HEK293 (cell line): ENCODE measurements at regions not wholly inside any gene's neighbourhood (a gene's known extent, or its start where the extent isn't known, plus 50 kb on each side); places are given as distances from the start of the nearest gene placed in this dataset.

Experiments used
- ELK4 ChIP-seq: IDR thresholded peaks from 2 replicates; pipeline ENCODE4 v1.6.1; 2011; ENCODE audit warnings: mild to moderate bottlenecking, low read depth, low read length, borderline replicate concordance
- GLIS1 ChIP-seq: fragments of 450-650 bp; formaldehyde crosslinking; IDR thresholded peaks from 2 replicates; pipeline ENCODE4 v1.5.1; 2016; ENCODE audit warnings: missing biosample characterization, missing genetic modification characterization
- OVOL3 ChIP-seq: fragments of 450-650 bp; formaldehyde crosslinking; IDR thresholded peaks from 2 replicates; pipeline ENCODE4 v1.5.1; 2016; ENCODE audit warnings: missing biosample characterization, missing genetic modification characterization
- PATZ1 ChIP-seq: fragments of 450-650 bp; formaldehyde crosslinking; IDR thresholded peaks from 2 replicates; pipeline ENCODE4 v1.5.1; 2016; ENCODE audit warnings: missing biosample characterization, missing genetic modification characterization
- PBX3 ChIP-seq: sonication (generic); formaldehyde crosslinking; IDR thresholded peaks from 2 replicates; pipeline ENCODE4 v1.8.1; 2022; ENCODE audit warnings: mild to moderate bottlenecking, moderate library complexity, missing genetic modification reagents
- PRDM6 ChIP-seq: fragments of 450-650 bp; formaldehyde crosslinking; IDR thresholded peaks from 2 replicates; pipeline ENCODE4 v1.5.1; 2017; ENCODE audit warnings: missing biosample characterization, missing genetic modification characterization
- YY1 ChIP-seq: fragments of 450-650 bp; formaldehyde crosslinking; IDR thresholded peaks from 2 replicates; pipeline ENCODE4 v1.5.1; 2018; ENCODE audit warnings: missing biosample characterization, missing genetic modification characterization
- ZNF148 ChIP-seq: fragments of 450-650 bp; formaldehyde crosslinking; IDR thresholded peaks from 2 replicates; pipeline ENCODE4 v1.5.0; 2017; ENCODE audit warnings: missing biosample characterization, missing genetic modification characterization, borderline replicate concordance
- ZNF202 ChIP-seq: fragments of 450-650 bp; formaldehyde crosslinking; IDR thresholded peaks from 2 replicates; pipeline ENCODE4 v1.5.1; 2016; ENCODE audit warnings: missing biosample characterization, missing genetic modification characterization, borderline replicate concordance
- ZNF239 ChIP-seq: fragments of 450-650 bp; formaldehyde crosslinking; IDR thresholded peaks from 2 replicates; pipeline ENCODE4 v1.5.1; 2016; ENCODE audit warnings: missing biosample characterization, missing genetic modification characterization
- ZNF26 ChIP-seq: fragments of 450-650 bp; formaldehyde crosslinking; IDR thresholded peaks from 2 replicates; pipeline ENCODE4 v1.5.1; 2016; ENCODE audit warnings: missing biosample characterization, missing genetic modification characterization
- ZNF311 ChIP-seq: fragments of 450-650 bp; formaldehyde crosslinking; IDR thresholded peaks from 2 replicates; pipeline ENCODE4 v1.5.1; 2017; ENCODE audit warnings: missing biosample characterization, missing genetic modification characterization, borderline replicate concordance
- ZNF548 ChIP-seq: fragments of 450-650 bp; formaldehyde crosslinking; IDR thresholded peaks from 2 replicates; pipeline ENCODE4 v1.5.1; 2016; ENCODE audit warnings: missing biosample characterization, missing genetic modification characterization
- ZNF549 ChIP-seq: fragments of 450-650 bp; IDR thresholded peaks from 2 replicates; pipeline ENCODE4 v1.5.1; 2018; ENCODE audit warnings: missing biosample characterization, missing genetic modification characterization, mild to moderate bottlenecking, inconsistent platforms, moderate library complexity
- ZNF571 ChIP-seq: fragments of 450-650 bp; formaldehyde crosslinking; IDR thresholded peaks from 2 replicates; pipeline ENCODE4 v1.5.0; 2017; ENCODE audit warnings: missing biosample characterization, missing genetic modification characterization
- ZNF580 ChIP-seq: fragments of 450-650 bp; formaldehyde crosslinking; IDR thresholded peaks from 2 replicates; pipeline ENCODE4 v1.5.1; 2016; ENCODE audit warnings: missing biosample characterization, missing genetic modification characterization
- ZNF610 ChIP-seq: fragments of 450-650 bp; formaldehyde crosslinking; IDR thresholded peaks from 2 replicates; pipeline ENCODE4 v1.5.1; 2016; ENCODE audit warnings: missing biosample characterization, missing genetic modification characterization, borderline replicate concordance
- ZNF654 ChIP-seq: fragments of 450-650 bp; formaldehyde crosslinking; IDR thresholded peaks from 2 replicates; pipeline ENCODE4 v1.5.1; 2016; ENCODE audit warnings: low read depth, missing biosample characterization, missing genetic modification characterization
- ZNF658 ChIP-seq: fragments of 450-650 bp; formaldehyde crosslinking; IDR thresholded peaks from 2 replicates; pipeline ENCODE4; 2016; ENCODE audit warnings: missing biosample characterization, missing genetic modification characterization
- ZNF747 ChIP-seq: fragments of 450-650 bp; formaldehyde crosslinking; IDR thresholded peaks from 2 replicates; pipeline ENCODE4 v1.5.1; 2016; ENCODE audit warnings: missing biosample characterization, missing genetic modification characterization
- ZNF76 ChIP-seq: fragments of 450-650 bp; formaldehyde crosslinking; IDR thresholded peaks from 2 replicates; pipeline ENCODE4; 2016; ENCODE audit warnings: low read depth, missing biosample characterization, missing genetic modification characterization, borderline replicate concordance
- ZNF843 ChIP-seq: fragments of 450-650 bp; formaldehyde crosslinking; IDR thresholded peaks from 2 replicates; pipeline ENCODE4 v1.5.1; 2016; ENCODE audit warnings: missing biosample characterization, missing genetic modification characterization
- ZSCAN18 ChIP-seq: fragments of 450-650 bp; formaldehyde crosslinking; IDR thresholded peaks from 2 replicates; pipeline ENCODE4 v1.5.1; 2016; ENCODE audit warnings: missing biosample characterization, missing genetic modification characterization

GRCh38 chr22:25475257-25476022 lies 89.0 kb upstream of the GRK3 start (continued):
- 0 out of 2 replicates have a peak, but pooled peaks have one; percentile 27 for TF ChIP-seq PRDM6 (tag by site-specific recombination)
- no peak for TF ChIP-seq ZNF202 (tag by site-specific recombination)
- TF ChIP-seq ZNF654 (tag by site-specific recombination): no peak
- no peak for TF ChIP-seq ZNF239
- TF ChIP-seq ELK4: no peak
- TF ChIP-seq ZNF580 (tag by site-specific recombination): no peak
- TF ChIP-seq YY1 (tag by site-specific recombination): no peak
- no peak for TF ChIP-seq ZNF148 (tag by site-specific recombination)
- no peak for TF ChIP-seq ZNF549 (tag by site-specific recombination)
- TF ChIP-seq ZNF610 (tag by site-specific recombination): peak; percentile 89; the same call in 1 of the 2 replicates
- TF ChIP-seq PATZ1 (tag by site-specific recombination): peak; percentile 27; the same call in 1 of the 2 replicates
- TF ChIP-seq ZNF76 (tag by site-specific recombination): no peak
- no peak for TF ChIP-seq ZNF658 (tag by site-specific recombination)
- no peak for TF ChIP-seq ZNF843 (tag by site-specific recombination)
- no peak for TF ChIP-seq ZNF747 (tag by site-specific recombination)
- no peak for TF ChIP-seq ZSCAN18 (tag by site-specific recombination)
- peak; percentile 87 for TF ChIP-seq GLIS1 (tag by site-specific recombination)
- TF ChIP-seq ZNF311 (tag by site-specific recombination): no peak
- TF ChIP-seq OVOL3 (tag by site-specific recombination): no peak
- TF ChIP-seq ZNF571 (tag by site-specific recombination): no peak
- TF ChIP-seq PBX3 (CRISPR knock-in tag): no peak
- TF ChIP-seq ZNF548 (tag by site-specific recombination): no peak
- no peak for TF ChIP-seq ZNF26 (tag by site-specific recombination)
